ENCODE measurements at regions not wholly inside any gene's neighbourhood (a gene's known extent, or its start where the extent isn't known, plus 50 kb on each side); places are given as distances from the start of the nearest gene placed in this dataset.

- no peak for TF ChIP-seq CTCF (IDR thresholded peaks at IDR 0.05)
- no peak for TF ChIP-seq POLR2A (IDR thresholded peaks at IDR 0.05)
Observed at GRCh38 chr2:42876326-42876751, 84.0 kb upstream of the HAAO start.

Data from tibial nerve (tissue), 3 donors.